HEK293T (cell line): ENCODE measurements at regions not wholly inside any gene's neighbourhood (a gene's known extent, or its start where the extent isn't known, plus 50 kb on each side); places are given as distances from the start of the nearest gene placed in this dataset.

Source experiments
- BHLHE40 ChIP-seq: fragments of 450-650 bp; IDR thresholded peaks from 2 replicates; pipeline ENCODE4 v1.6.1; 2016; ENCODE audit warnings: mild to moderate bottlenecking, moderate library complexity, borderline replicate concordance
- CTBP1 ChIP-seq: fragments of 450-650 bp; IDR thresholded peaks from 2 replicates; pipeline ENCODE4 v1.6.1; 2016; ENCODE audit warnings: borderline replicate concordance
- ELF4 ChIP-seq: fragments of 450-650 bp; IDR thresholded peaks from 2 replicates; pipeline ENCODE4 v1.6.1; 2017; ENCODE audit warnings: antibody characterized with exemption
- FOXA1 ChIP-seq: fragments of 450-650 bp; IDR thresholded peaks from 2 replicates; pipeline ENCODE4 v1.6.1; 2016; ENCODE audit warnings: mild to moderate bottlenecking
- FOXK2 ChIP-seq: fragments of 450-650 bp; IDR thresholded peaks from 2 replicates; pipeline ENCODE4 v1.6.1; 2016; ENCODE audit warnings: mild to moderate bottlenecking
- FOXM1 ChIP-seq: fragments of 450-650 bp; IDR thresholded peaks from 2 replicates; pipeline ENCODE4 v1.6.1; 2017; ENCODE audit warnings: mild to moderate bottlenecking, borderline replicate concordance
- HDGF ChIP-seq: fragments of 450-650 bp; IDR thresholded peaks from 2 replicates; pipeline ENCODE4 v1.6.1; 2017; ENCODE audit warnings: antibody characterized with exemption, borderline replicate concordance
- SP1 ChIP-seq: fragments of 450-650 bp; IDR thresholded peaks from 2 replicates; pipeline ENCODE4 v1.6.1; 2017
- TARDBP ChIP-seq: fragments of 450-650 bp; IDR thresholded peaks from 2 replicates; pipeline ENCODE4 v1.6.1; 2016
- ZNF384 ChIP-seq: fragments of 450-650 bp; IDR thresholded peaks from 2 replicates; pipeline ENCODE4 v1.6.1; 2016
- TF ChIP-seq, protein P1 (sequence below): fragments of 450-650 bp; IDR thresholded peaks from 2 replicates; pipeline ENCODE4 v1.6.1; 2016

DNA sequence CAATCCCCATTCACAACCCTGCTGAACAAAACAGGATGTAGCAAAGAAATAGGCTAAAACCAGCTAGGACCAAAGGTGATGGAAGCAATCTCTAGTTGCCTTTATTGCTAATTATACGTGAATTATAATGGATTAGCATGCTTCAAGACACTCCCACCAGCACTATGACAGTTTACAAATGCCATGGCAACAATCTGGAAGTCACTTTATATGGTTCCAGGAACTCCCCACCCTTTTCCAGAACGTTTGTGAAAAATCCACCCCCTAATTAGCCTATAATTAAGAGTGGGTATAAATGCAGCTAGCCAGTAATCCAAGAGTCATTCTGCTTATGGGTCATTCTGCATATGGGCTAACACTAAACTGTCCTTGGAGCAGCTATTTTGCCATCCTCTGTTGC, 328.7 kb downstream of the FLRT2 start:
- no peak for TF ChIP-seq FOXA1
- TF ChIP-seq, protein P1, sequence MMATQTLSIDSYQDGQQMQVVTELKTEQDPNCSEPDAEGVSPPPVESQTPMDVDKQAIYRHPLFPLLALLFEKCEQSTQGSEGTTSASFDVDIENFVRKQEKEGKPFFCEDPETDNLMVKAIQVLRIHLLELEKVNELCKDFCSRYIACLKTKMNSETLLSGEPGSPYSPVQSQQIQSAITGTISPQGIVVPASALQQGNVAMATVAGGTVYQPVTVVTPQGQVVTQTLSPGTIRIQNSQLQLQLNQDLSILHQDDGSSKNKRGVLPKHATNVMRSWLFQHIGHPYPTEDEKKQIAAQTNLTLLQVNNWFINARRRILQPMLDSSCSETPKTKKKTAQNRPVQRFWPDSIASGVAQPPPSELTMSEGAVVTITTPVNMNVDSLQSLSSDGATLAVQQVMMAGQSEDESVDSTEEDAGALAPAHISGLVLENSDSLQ = no peak
- TF ChIP-seq ELF4 = no peak
- no peak for TF ChIP-seq BHLHE40
- TF ChIP-seq SP1 = no peak
- TF ChIP-seq FOXK2 = no peak
- no peak for TF ChIP-seq TARDBP
- no peak for TF ChIP-seq CTBP1
- no peak for TF ChIP-seq ZNF384
- TF ChIP-seq HDGF = no peak
- no peak for TF ChIP-seq FOXM1
